Ovary (tissue), 7 donors: ENCODE measurements at regions not wholly inside any gene's neighbourhood (a gene's known extent, or its start where the extent isn't known, plus 50 kb on each side); places are given as distances from the start of the nearest gene placed in this dataset.

Experiments
- DNase-seq, 5 donors: peaks; one replicate each; pipeline ENCODE4 v3.0.0-alpha.2; 2019 to 2020
- H3K27ac ChIP-seq, 2 donors: fragments of 200-600 bp; one replicate each; pipeline versions ENCODE4 v1.5.1 to v1.8.0; 2019 to 2022
- H3K27me3 ChIP-seq: fragments of 200-600 bp; one replicate; pipeline ENCODE4 v1.8.0; 2022
- H3K36me3 ChIP-seq: fragments of 200-600 bp; sonication (generic); one replicate; pipeline ENCODE4 v1.5.1; 2019
- H3K4me1 ChIP-seq: one replicate; pipeline ENCODE4 v1.8.1; 2013; ENCODE audit warnings: mild to moderate bottlenecking, moderate library complexity; ENCODE audit not compliant: insufficient read depth
- H3K4me3 ChIP-seq: fragments of 200-600 bp; sonication (generic); one replicate; pipeline ENCODE4 v1.5.1; 2017
- H3K9me3 ChIP-seq, 2 donors: fragments of 200-600 bp in 1 of 2; sonication (generic) in 1 of 2; one replicate each; pipeline versions ENCODE4 v1.5.1 to v1.8.1; 2013 to 2019; ENCODE audit warnings: mild to moderate bottlenecking in 1 of 2, moderate library complexity in 1 of 2
- EP300 ChIP-seq: sonication (generic); formaldehyde crosslinking; IDR thresholded peaks from one replicate; pipeline ENCODE4 v1.6.1; 2017; ENCODE audit warnings: antibody characterized with exemption
- POLR2A ChIP-seq: fragments of 450-650 bp; IDR thresholded peaks from one replicate; pipeline ENCODE4 v1.6.1; 2017; ENCODE audit warnings: antibody characterized with exemption, mild to moderate bottlenecking, moderate library complexity
- WGBS, 3 donors: extraction: QIAGEN DNeasy Blood & Tissue Kit in 1 of 3; methylation state at CpG; one replicate each; pipeline versions ENCODE4 v1.1.5 to v1.1.7; 2013 to 2017; 5-methylcytosine and 5-hydroxymethylcytosine counted together
- intact Hi-C, 4 donors: fragments of 100-400 bp; cut with DNase I; formaldehyde crosslinking; loops; one replicate each; pipeline versions ENCODE4 v1.11.0 to v1.15.1; 2022 to 2023
- TF ChIP-seq, protein P1 (sequence below), 3 donors: fragments of 450-650 bp in 2 of 3; fragments of 200-600 bp in 1 of 3; IDR thresholded peaks; one replicate each; pipeline versions ENCODE4 v1.5.1 to v1.8.0; 2016 to 2022; ENCODE audit warnings: antibody characterized with exemption in 3 of 3, mild to moderate bottlenecking in 1 of 3
- donor health status: DM: no; HTN: no; CAD: no; lungs with moderate emphysema.
- donor health status: DM: no; HTN: no; CAD: no.
- donor health status: Bipolar disorder and iron deficiency.
- donor health status: DM: no; HTN: no; CAD: no.
- donor health status: DM: yes; HTN: yes; CAD: no.

DNA sequence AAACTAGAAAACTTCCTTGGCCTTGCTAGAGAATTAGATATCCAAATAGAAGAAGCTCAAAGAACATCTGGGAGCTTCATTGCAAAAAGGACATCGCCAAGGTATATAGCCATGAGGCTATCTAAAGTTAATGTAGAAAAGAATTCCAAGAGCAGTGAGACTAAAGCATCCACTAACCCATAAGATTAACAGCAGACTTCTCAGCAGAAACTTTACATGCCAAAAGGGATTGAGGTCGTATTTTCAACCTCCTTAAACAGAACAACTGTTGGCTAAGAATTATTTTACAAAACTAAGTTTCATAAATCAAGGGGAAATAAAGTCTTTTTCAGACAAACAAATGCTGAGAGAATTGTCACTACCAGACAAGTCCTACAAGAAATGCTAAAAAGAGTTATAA, 149.1 kb upstream of the COL21A1 start:
- intact Hi-C loops = no loop called here
- H3K36me3 ChIP-seq = no peaks in the 10 kb centered on the region
- 83 to 91% (median 86%) methylated on average over 2 of the region's 2 CpGs for WGBS, 3 donors
- TF ChIP-seq, protein P1, sequence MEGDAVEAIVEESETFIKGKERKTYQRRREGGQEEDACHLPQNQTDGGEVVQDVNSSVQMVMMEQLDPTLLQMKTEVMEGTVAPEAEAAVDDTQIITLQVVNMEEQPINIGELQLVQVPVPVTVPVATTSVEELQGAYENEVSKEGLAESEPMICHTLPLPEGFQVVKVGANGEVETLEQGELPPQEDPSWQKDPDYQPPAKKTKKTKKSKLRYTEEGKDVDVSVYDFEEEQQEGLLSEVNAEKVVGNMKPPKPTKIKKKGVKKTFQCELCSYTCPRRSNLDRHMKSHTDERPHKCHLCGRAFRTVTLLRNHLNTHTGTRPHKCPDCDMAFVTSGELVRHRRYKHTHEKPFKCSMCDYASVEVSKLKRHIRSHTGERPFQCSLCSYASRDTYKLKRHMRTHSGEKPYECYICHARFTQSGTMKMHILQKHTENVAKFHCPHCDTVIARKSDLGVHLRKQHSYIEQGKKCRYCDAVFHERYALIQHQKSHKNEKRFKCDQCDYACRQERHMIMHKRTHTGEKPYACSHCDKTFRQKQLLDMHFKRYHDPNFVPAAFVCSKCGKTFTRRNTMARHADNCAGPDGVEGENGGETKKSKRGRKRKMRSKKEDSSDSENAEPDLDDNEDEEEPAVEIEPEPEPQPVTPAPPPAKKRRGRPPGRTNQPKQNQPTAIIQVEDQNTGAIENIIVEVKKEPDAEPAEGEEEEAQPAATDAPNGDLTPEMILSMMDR (IDR thresholded peaks at IDR 0.05) = no peak
- TF ChIP-seq POLR2A (no peak), EP300 (no peak)
- no peaks in the 10 kb centered on the region for H3K4me1 ChIP-seq
- H3K27me3 ChIP-seq = no peaks in the 10 kb centered on the region
- no peak overlapping the region for H3K4me3 ChIP-seq
- no peak for DNase-seq
- H3K27ac ChIP-seq = no peak overlapping the region
- H3K9me3 ChIP-seq = no peaks in the 10 kb centered on the region

DNA sequence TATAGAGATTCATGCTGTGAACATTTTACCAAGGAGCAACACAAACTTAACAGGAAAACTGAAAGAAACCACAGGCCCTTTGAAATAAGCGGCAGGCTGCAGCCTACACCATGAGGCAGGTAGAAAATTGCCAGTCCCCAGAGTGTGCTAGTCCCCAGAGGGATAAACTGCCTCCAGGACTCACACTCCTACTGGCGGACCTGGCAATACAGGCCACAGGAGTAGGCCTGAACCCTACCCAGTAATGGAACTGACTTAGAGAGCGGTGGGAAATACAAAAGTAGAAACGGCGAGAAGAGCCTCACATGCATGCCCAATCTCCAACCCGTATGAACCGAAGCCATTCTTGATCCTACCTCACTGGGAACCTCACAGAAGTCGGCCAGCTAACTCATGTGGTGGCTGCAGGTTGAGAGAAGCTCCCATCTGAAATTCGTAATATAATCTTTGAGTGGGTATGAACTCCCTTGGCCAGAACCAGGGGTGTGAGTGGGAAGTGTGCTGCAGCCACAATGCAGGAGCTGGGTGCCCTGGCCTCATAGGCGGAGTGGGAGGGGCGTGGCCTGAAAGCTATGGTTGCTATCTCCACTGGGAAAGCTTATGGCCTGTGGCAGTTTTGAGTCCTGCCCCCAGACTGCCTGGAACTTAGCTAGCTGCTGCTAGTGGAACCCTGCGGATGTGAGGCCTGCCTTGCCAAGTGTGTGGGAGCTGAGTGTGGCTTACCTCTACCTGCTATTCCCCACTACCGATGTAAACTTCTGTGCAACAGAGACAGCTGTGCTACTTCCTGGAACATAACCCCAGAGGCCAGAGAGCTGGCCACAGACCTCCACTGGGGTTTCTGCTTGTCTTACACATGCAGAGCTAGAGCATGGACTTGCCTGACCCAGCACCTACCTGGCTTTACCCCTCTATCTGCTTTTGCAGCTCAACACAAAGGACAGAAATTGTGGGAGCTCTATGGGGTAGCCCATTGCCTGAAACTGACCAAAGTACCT, 146.5 kb upstream of the COL21A1 start:
- H3K27ac ChIP-seq = no peak overlapping the region
- TF ChIP-seq, protein P1 (IDR thresholded peaks at IDR 0.05) = no peak
- TF ChIP-seq EP300 (no peak), POLR2A (no peak)
- no peaks in the 10 kb centered on the region for H3K4me1 ChIP-seq
- WGBS, 3 donors = 91 to 94% (median 93%) methylated on average over 13 of the region's 13 CpGs
- H3K4me3 ChIP-seq = no peak overlapping the region
- intact Hi-C loops = no loop called here
- H3K27me3 ChIP-seq = no peaks in the 10 kb centered on the region
- H3K9me3 ChIP-seq = no peaks in the 10 kb centered on the region
- no peaks in the 10 kb centered on the region for H3K36me3 ChIP-seq
- DNase-seq = no peak

GRCh38 chr6:56388415-56388755, 141.0 kb upstream of the COL21A1 start:
- intact Hi-C loops = no loop called here
- Histone ChIP-seq H3K4me3 (no peak overlapping the region), H3K36me3 (no peaks in the 10 kb centered on the region), H3K27ac (no peak overlapping the region), H3K4me1 (peaks cover 2% of the 10 kb centered on the region), H3K9me3 (no peaks in the 10 kb centered on the region), H3K27me3 (no peaks in the 10 kb centered on the region)
- TF ChIP-seq, protein P1 (IDR thresholded peaks at IDR 0.05) = no peak
- no peak for TF ChIP-seq EP300
- no peak for TF ChIP-seq POLR2A
- no peak for DNase-seq

GRCh38 chr6:56387621-56388414, 140.4 kb upstream of the COL21A1 start:
- H3K9me3 ChIP-seq = no peaks in the 10 kb centered on the region
- H3K4me3 ChIP-seq = no peak overlapping the region
- no peak for TF ChIP-seq EP300
- TF ChIP-seq POLR2A = no peak
- TF ChIP-seq, protein P1 (IDR thresholded peaks at IDR 0.05) = no peak
- WGBS, 3 donors = 87 to 96% (median 94%) methylated on average over 2 of the region's 2 CpGs
- no peak overlapping the region for H3K27ac ChIP-seq
- H3K36me3 ChIP-seq = no peaks in the 10 kb centered on the region
- H3K4me1 ChIP-seq = peaks cover 2% of the 10 kb centered on the region
- DNase-seq = no peak
- H3K27me3 ChIP-seq = no peaks in the 10 kb centered on the region
- intact Hi-C loops = no loop called here
